SK-N-MC (cell line): ENCODE measurements at regions not wholly inside any gene's neighbourhood (a gene's known extent, or its start where the extent isn't known, plus 50 kb on each side); places are given as distances from the start of the nearest gene placed in this dataset.

Source experiments
- EZH2 ChIP-seq: fragments of 200-600 bp; sonication (generic); IDR thresholded peaks from one replicate; pipeline ENCODE4 v1.6.1; 2017; ENCODE audit warnings: antibody characterized with exemption
- FOXP2 ChIP-seq: optimal IDR thresholded peaks from 2 replicates; pipeline ENCODE3; 2011; ENCODE audit warnings: mild to moderate bottlenecking, moderate library complexity; ENCODE audit not compliant: insufficient read depth; ENCODE audit errors: extremely low read length, control extremely low read depth
- POLR2AphosphoS5 ChIP-seq: IDR thresholded peaks from 2 replicates; pipeline ENCODE4 v1.6.1; 2012; ENCODE audit warnings: mild to moderate bottlenecking, low read depth, low read length, borderline replicate concordance

GRCh38 chr17:77428020-77428748, 287.4 kb downstream of the SEC14L1 start:
- TF ChIP-seq EZH2: no peak
- no peak for TF ChIP-seq POLR2AphosphoS5
- TF ChIP-seq FOXP2: no peak
